ENCODE measurements at regions not wholly inside any gene's neighbourhood (a gene's known extent, or its start where the extent isn't known, plus 50 kb on each side); places are given as distances from the start of the nearest gene placed in this dataset.
"Not testable (repeated sequence)": the region's sequence is repeated elsewhere in the genome, so short reads cannot be mapped to it uniquely, and the experiment has no call there.

- no peak for DNase-seq (ENCODE audit: low spot score)
Measured at GRCh38 chr6:119734227-119734626, 384.7 kb upstream of the MAN1A1 start.

GRCh38 chr6:119728935-119729334, 379.4 kb upstream of the MAN1A1 start:
- DNase-seq (ENCODE audit: low spot score) = no peak

GRCh38 chr6:119728220-119728750, 378.7 kb upstream of the MAN1A1 start:
- no peak for DNase-seq (ENCODE audit: low spot score)

DNA sequence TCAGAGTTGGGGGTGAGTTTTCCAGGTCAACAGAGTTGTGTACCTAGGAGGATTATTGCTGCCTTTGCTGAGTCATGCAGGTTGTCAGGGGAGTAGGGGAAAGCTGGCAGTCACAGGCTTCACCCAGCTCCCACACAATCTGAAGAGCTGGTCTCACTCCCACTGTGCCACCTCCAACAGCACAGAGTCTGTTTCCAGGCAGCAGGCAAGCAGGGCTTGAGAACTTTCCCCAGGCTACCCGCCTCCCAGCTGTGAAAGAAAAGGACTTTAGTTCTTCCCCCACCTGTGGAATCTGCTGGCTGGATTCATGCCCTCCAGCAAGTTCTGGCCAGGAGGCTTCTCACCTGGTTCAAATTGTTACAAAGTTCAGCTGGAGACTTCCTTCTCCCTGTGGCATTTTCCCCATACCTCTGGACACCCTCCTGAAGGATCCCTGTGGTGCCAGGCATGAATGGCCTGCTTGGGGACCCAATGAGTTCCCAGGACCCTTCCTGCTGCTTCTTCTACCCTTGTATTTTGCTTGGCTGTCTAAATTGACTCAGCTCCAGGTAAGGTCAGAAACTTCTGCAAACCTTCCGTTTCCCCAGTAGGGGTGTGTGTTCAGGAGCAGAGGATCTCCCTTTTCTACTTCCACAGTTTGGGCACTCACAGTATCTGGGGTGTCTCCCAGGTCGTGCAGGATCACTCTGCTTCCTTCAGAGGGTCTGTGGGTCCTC, 378.1 kb upstream of the MAN1A1 start:
- no peak for DNase-seq (ENCODE audit: low spot score)

DNA sequence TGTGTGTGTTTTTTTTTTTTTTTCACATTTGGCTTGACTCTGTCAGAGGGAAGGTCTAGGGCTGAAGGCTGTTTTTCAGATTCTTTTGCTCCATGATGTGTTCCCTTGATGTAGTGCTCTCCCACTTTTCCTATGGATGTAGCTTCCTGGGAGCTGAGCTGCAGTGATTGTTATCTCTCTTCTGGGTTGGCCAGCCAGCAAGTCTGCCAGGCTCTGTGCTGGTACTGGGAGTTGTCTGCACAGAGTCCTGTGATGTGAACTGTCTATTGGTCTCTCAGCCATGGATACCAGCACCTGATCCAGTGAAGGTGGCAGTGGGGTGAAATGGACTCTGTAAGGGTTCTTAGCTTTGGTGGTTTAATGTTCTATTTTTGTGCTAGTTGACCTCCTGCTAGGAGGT, 377.4 kb upstream of the MAN1A1 start:
- not testable (repeated sequence) for DNase-seq (ENCODE audit: low spot score)

GRCh38 chr6:119726086-119726485, 376.5 kb upstream of the MAN1A1 start:
- DNase-seq (ENCODE audit: low spot score) = no peak

GRCh38 chr6:119720160-119720559, 370.6 kb upstream of the MAN1A1 start:
- DNase-seq (ENCODE audit: low spot score) = no peak

- no peak for DNase-seq (ENCODE audit: low spot score)
Measured at GRCh38 chr6:119717942-119718341, 368.4 kb upstream of the MAN1A1 start.

- DNase-seq (ENCODE audit: low spot score) = no peak
Measured at GRCh38 chr6:119716668-119717270, 367.2 kb upstream of the MAN1A1 start.

DNA sequence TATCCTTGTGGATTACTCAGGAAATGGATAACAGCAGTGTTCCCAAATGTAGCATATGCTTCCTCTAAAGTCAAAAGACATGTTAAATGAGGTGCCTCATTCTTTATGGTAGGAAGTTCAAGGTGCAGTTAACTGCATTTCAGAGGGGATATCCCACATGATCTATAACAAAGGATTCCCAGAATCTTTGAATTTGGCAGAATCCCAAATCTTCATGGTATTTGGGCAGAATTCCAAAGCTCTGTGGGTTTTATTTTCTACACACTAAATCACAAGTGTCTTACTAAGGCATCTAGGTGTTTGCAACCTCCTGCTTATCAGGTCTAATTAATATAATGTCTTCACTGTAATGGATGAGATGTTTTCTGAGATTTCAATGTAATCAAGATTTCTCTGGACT, 364.3 kb upstream of the MAN1A1 start:
- DNase-seq (ENCODE audit: low spot score) = no peak

DNA sequence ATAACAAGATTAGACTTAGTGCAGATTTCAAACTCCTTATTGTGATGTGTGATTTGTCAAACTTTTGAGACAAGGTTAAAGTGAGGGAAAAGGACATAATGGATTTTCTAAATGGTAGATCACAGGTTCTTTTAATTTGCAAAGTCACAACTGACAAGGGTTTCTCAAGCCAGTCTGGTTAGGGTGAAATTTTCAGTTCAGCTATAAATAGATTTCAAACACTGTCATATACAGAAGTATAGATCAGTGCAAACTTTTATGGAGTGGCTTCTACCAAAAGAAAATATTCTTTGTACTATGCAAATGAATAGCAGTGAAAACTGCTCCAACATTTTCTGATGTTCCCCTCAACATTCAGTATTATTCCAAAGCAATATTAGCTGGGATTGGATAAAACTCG, 337.1 kb upstream of the MAN1A1 start:
- no peak for DNase-seq (ENCODE audit: low spot score)

- DNase-seq (ENCODE audit: low spot score) = no peak
Measured at GRCh38 chr6:119686240-119686639, 336.7 kb upstream of the MAN1A1 start.

DNA sequence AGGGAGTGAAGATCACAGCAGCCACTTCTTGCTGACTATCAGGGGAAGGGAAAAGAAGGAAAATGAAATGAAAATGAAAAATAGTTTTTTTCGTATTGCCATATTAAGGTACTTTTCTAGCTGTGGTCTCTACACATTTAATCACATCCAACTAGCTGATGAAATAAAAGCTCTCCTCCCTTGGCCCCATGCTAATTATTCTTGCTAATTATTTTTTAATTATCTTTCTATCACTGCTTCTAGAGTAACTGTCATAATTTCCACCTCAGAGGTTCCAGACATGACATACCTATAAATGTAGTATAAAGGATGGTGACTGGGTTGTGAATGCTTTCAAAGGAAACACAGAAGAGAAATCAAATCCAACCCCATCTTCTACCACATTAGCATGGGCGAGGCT, 334.1 kb upstream of the MAN1A1 start:
- no peak for DNase-seq (ENCODE audit: low spot score)

DNA sequence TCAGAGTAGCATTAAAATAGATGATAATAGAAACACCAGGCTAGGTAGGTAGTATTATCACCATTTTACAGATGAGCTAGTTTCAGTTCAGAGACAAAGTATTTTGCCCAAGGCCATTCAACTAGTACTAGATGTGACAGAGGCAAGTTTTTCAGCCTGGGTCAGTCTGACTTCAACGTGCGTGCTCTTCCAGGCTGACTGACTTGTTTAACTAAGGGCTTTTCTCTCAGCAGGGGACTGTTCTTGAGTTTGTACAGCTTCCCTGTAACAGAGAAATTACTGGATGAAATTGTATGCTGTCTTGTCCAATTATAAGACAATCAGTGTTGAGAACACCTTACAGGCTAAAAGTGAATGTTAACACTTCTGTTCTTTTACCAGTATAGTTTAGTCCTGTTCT, 333.5 kb upstream of the MAN1A1 start:
- DNase-seq (ENCODE audit: low spot score) = no peak

GRCh38 chr6:119678961-119679360, 329.4 kb upstream of the MAN1A1 start:
- DNase-seq (ENCODE audit: low spot score) = no peak

GRCh38 chr6:119677384-119677783, 327.8 kb upstream of the MAN1A1 start:
- DNase-seq (ENCODE audit: low spot score) = no peak

GRCh38 chr6:119676961-119677360, 327.4 kb upstream of the MAN1A1 start:
- no peak for DNase-seq (ENCODE audit: low spot score)

DNA sequence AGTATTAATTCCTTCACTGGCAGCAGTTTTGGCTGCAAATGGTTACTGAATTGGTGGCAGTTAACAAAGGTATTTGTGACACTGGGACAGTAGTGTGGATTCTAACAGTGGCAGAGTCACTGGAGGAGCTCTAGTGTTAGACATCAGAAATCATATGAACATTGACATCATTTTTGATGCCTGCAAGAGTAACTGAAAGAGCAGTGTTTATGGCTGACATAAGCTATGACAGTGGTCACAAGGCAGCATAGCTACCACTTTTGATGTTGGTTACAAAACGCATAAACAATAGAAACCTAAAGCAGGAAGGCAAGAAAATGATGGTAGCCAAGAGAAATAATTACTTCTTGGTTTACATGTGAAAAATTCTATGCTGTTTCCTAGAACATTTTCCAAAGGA, 326.7 kb upstream of the MAN1A1 start:
- no peak for DNase-seq (ENCODE audit: low spot score)

DNA sequence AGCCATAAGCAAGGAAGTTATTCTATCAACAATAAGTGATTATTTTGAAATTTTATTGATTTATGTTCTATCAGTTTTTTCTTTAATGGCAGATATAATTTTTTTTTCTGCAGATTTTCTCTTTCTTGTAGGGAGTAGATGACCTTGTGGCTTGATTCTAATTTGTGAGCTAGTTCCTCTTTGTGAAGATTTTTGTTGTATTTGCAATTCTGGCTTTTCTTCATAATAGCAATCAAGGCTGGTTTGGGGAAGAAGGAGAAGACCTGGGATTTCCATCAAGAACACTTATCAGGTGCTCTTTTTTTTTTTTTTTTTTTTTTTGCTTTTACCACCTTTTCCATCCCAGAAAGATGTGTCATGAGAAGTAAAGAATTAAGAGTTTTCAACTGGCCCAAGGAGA, 324.2 kb upstream of the MAN1A1 start:
- no peak for DNase-seq (ENCODE audit: low spot score)

GRCh38 chr6:119672725-119673124, 323.2 kb upstream of the MAN1A1 start:
- DNase-seq (ENCODE audit: low spot score) = no peak

- DNase-seq (ENCODE audit: low spot score) = no peak
Measured at GRCh38 chr6:119671105-119671504, 321.5 kb upstream of the MAN1A1 start.

DNA sequence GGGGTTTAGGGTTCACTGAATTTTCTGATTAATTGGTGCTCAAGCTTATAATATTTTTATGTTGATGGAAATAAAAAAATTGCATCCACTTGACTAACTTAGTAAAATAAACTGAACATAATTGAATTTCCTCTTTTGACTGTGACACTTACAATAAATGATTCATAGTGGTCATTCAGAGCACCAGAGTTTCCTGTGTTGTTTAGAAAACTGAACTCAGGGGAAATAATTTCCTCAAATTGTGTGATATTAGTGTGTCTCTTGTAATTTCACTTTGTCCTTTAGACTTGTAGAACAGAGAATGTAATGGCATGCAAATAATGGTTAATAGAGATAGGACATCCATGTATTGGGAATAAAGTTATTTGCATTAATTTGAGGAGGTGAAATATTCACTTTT, 319.7 kb upstream of the MAN1A1 start:
- no peak for DNase-seq (ENCODE audit: low spot score)

GRCh38 chr6:119665432-119665831, 315.9 kb upstream of the MAN1A1 start:
- not testable (repeated sequence) for DNase-seq (ENCODE audit: low spot score)

DNA sequence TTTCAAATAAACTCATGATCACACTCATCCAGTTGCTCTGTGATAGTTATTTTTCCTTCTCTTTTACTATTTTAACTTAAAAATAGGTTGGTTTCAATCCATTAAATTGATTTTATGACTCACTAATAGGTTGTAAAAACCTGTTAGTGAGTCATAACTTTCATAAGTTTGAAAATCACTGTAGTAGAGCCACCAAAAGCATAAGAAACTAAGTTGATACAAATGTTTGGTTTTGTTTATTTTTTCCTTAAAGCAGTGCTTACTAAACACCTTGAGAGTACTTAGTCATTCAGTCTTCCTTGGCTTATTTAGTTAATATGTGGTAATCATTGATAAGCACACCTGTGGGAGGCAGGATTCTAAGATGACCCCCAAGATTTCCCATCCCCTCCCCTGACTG, 312.1 kb upstream of the MAN1A1 start:
- no peak for DNase-seq (ENCODE audit: low spot score)

Measured in ureter (tissue), 1 donor.